CD4-positive, alpha-beta T cell treated with Interleukin-15 for 4 hours (primary cell): ENCODE measurements at regions not wholly inside any gene's neighbourhood (a gene's known extent, or its start where the extent isn't known, plus 50 kb on each side); places are given as distances from the start of the nearest gene placed in this dataset.

Experiments
- DNase-seq: peaks from one replicate; pipeline ENCODE4 v3.0.0-alpha.2; 2020; ENCODE audit warnings: low spot score

DNA sequence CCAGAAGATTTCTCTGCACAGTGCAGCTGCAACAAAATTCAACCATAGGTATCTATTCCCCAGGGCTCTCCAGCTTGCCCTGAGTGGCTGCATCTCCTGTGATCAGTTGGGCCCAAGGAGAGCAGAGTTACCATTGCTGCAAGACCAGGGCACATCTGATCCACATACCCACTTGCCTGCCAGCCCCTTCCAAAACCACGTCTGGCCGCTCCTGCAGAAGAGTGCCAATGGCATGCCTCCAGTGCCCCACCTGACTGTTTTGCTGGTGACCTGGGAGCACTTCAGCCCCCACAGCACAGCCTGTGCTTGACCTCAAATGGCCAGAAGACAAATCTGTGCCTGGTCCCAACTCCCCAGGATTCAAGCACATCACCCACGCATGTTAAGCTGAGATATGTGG is 526.1 kb upstream of the GBE1 start:
- DNase-seq: no peak

DNA sequence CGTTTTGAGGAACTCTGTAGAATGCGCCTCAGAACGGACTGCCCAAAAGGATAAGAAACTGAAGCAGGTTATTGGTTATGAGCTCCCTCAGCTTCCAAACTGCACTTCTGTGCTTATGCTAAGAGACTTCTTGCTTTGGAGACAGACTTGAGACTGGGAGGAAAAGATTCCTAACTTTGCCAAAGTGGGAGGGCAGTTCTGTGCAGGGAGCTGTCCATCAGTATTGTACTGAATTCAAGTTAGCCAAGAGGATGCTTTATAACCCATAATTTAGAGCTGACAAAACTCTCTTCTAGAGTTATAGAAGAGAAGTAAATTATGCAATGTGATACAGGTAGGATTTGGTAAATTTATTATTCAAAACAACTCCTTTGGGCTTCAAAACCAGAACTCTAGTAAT is 519.8 kb upstream of the GBE1 start:
- DNase-seq: no peak

DNA sequence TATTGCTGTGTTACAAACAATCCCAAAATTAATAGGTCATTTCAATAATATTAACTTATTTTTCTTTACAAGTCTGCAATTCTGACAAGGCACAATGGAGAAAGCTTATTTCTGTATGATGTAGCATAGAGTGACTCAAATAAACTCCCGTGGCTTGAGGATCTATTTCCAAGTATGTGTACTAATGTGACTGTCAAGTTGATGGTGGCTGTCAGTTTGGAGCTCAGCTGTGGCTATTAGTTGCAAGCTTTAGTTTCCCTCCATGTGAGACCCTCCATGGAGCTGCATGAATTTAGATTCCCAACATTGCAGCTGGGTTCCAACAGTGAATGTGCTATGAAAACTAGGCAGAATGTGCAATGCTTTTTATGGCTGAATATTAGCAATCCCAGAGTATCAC is 515.5 kb upstream of the GBE1 start:
- DNase-seq: no peak

DNA sequence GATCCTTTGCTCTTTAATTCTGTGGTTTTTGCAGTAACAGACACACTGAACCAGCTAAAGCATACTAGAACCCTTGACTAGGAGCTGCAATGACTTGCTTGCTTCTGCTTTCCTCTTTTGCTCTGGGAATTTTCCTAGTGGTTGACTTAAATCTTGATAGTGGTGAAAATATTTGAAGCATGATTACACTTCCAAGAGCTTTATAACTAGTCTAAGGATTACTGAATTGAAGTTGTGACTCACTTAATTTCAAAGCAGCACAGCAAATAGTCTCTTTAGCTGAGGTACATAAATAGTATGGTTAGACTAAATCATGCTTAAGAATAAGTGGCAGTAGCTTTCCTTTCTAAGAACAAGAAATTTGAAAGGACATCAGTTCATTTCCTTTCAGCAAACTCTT is 513.5 kb upstream of the GBE1 start:
- no peak for DNase-seq

DNA sequence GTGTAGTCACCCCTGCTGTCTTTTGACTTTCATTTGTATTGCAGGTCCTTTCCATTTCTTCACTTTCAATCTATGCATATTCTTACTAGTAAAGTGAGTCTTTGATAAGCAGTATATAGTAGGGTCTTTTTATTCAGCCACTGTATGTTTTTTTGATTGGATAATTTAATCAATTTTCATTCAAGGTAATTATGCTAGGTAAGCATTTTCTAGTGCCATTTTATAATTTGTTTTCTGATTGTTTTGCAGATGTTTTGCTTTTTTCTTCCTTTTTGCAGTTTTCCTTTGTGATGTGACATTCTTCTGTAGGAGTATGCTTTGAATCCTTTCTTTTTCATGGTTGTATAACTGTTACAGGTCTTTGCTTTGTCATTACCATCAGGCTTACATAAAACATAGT is 504.3 kb upstream of the GBE1 start:
- DNase-seq: no peak

DNA sequence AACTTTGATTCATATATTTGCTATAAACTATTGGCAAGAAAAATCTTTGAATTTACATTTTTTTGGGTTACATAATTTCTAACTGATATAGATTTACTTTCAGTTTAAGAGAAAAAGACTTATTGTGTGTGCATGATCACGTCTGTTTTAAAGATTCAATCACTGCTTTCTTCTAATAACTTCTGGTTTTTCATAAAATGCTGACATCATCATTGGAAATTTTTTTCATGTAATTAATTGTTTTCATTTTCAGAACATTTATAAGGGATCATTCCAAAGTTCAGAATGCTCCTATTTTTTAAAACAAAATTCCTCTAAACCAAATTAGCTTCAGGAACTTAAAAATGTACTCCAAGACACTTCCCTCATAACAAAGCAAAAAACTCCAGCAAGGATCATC is 500.7 kb upstream of the GBE1 start:
- no peak for DNase-seq

DNA sequence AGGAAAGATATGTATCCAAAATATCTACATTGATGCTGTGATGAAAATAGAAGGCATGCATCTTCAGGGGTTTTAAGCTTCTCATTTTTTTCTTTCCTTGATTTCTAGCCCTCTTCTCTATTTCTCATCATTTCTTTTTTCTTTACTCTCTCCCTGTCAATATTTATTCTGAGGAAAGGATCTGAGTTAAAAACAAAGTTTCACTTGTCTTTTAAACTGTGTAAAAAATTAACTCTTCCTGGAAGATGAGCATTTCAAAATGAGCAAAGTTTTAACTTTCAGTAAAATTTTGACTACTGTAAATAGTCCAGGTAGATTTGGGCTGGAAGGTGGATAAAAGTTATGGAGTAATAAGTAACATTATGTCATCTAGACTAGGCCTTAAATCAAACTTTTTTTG is 500.2 kb upstream of the GBE1 start:
- DNase-seq: no peak

DNA sequence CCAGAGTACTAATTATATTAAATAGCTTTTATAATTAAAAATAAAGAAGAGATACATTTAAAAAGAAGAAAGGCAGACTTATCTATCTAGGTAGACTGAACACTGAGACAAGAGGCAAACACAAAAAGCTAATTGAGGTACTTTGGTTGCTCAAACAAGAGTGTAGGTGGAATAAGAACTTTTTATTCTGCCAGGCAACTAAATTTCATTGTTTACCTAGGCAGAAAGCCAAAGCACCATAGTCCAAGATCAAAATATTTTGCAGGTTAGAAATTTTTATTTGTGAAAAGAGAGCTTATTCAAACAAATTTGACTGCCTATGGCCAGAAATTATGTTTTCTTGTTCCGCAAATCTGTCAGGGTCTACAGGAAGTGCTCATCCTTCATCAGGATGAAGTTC is 499.6 kb upstream of the GBE1 start:
- no peak for DNase-seq

DNA sequence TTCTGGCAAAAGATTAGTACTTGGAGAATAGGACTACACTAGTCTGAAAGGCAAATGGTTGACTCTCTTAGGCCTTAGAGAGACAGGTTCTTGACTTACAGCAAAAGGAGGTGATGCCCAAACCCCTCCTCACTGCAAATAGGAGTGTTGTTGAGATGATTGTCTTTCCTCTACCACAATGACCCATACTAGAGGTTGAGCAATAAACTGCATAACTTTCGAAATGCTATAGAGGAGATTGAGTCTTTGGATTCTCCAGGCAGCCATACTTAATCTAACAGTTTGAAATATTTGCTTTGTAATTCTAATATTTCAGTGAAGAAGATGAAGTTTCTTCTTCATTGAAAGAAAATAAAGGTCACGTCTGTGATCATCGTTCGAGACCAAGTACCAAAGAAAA is 498.5 kb upstream of the GBE1 start:
- DNase-seq: no peak

DNA sequence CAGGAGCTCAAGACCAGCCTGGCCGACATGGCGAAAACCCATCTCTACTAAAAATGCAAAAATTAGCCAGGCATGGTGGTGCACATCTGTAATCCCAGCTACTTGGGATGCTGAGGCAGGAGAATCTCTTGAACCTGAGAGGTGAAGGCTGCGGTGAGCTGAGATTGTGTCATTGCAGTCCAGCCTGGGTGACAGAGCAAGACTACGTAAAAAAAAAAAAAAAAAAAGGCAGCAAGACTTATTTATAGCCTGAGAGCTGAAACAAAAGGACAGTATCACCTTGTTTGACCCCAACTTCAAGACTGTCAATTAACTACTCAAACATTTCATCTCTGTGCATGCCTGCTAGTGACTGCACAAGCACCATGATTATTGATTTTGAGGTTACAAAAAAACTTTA is 478.9 kb upstream of the GBE1 start:
- DNase-seq: no peak

DNA sequence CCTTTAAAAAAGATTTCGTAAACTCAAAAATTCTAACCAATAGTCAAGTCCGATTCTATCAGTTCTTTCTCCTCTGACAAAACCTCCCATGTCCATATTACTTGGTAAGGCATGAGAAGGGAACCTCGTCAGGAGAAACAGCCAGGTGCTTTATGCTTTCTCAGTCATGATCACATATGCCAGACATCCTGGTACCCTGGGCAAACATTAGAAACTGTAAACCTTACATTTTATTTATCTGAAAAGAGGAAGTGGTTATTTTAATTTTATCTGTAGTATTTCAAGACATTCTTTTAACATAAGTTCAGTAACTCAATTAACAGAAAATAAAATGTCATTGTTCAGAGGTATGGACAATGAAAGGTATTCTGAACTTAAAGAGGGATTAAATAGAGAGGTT is 474.8 kb upstream of the GBE1 start:
- no peak for DNase-seq

DNA sequence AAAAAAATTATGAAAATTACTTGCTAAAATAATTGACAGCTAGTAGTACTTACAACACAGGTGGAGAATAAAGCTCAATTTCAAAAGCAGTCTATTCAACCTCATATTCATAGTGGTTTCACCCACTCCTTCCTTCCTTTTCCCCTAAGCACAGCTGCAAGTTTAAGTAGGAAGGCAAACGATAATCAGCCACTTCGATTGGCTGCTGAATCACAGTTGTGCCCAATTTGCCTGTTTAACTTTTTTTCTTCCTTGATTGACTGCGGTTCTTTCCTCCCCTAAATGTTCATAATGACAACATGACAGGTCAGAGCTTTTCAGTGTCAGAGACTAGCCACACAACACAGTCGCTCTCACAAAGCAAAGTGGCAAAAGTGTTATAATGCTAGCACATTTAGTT is 468.0 kb upstream of the GBE1 start:
- DNase-seq: no peak

DNA sequence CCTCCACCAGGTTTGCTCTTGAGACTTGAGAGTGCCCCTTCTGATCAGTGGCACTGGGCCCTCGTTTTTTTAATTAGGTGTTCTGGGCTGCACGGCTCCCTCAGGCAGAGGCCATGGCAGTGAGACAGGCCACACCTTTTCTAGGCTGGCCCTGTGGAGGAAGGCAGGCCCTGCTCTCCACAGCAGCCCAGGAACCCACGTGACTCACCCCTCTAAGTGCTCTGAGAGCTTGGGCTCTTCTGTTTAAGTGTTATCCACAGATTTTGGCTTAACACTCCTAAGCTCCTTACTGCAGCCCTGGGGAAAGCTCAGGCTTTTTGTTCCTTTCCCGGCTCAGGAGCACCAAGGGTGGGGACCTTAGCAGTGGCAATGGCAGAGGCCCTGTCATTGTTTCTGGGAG is 463.2 kb upstream of the GBE1 start:
- DNase-seq: no peak

DNA sequence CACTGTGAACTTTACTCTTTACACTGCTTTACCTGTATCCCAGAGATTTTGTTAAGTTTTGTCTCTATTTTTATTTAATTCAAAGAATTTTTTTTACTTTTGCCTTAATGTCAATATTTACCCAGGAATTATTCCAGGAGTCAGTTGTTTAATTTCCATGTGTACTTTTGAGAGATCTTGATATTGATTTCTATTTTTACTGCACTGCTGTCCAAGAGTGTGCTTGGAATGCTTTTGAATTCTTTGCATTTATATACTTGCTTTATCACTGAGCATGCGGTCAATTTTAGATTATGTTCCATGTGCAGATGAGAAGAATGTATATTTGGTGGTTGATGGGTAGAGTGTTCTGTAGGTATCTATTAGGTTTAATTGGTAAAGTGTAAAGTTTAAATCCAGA is 461.0 kb upstream of the GBE1 start:
- DNase-seq: no peak

DNA sequence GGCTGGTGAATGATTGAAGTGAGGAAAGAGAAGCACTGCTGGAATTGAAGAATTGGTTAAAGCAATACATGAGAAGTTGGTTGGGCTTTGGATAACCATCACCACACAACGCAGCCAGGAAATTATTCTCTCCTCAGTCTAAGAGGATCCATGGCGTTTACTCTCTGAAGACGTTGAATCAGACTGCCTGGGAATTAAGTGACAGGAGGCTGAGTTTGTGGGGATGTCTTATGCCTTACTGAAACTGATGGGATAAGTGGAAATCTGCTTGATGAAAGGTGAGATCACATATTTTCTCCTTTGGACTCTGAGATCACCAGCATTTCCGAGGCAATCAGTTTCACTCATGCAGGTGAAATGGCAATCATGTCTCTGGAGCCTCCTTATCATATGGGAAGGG is 456.1 kb upstream of the GBE1 start:
- DNase-seq: no peak

DNA sequence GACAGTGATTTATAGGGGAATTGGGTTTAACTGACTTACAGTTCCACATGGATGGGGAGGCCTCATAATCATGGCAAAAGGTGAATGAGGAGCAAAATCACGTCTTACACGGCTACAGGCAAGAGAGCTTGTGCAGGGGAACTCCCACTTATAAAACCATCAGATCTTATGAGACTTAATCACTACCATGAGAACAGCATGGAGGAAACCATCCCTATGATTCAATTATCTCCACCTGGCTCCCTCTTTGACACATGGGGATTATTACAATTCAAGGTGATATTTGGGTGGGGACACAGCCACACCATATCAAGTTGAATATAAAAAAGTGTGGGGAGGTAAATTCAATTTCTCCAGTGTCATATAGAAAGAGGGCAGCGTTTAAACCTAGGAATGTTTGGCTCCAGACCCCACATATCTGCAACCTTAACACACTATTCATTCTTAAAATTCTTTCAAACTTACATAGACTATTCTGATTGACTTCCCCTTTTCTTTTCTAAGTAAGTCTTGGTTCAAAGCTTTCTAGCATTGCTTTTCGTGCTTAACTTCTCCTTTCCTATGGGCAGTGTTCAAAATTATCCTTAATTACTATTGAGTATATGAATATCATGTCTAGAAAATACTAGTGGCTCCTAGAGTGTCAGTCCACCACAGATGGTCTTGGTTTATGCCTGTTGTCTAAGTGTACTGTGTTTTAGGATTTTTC is 446.7 kb upstream of the GBE1 start:
- DNase-seq: no peak

DNA sequence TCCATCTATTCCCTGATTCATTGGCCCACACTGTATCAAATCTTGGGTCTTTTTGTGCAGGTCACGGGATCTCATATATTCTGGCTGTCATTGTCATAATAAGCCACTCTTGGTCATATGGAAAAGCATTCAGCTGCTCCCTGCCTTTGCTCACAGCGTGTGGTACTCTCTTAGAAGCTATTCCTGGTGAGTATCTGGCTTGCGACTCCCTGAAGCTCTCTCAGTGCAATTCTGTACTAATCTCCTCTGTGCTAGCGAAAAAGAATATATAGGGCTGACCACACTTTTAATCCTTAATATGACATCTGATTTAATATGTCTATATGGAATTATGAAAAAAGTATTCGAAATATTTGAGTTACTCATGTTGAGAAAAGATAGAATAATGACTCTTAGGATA is 440.8 kb upstream of the GBE1 start:
- no peak for DNase-seq

DNA sequence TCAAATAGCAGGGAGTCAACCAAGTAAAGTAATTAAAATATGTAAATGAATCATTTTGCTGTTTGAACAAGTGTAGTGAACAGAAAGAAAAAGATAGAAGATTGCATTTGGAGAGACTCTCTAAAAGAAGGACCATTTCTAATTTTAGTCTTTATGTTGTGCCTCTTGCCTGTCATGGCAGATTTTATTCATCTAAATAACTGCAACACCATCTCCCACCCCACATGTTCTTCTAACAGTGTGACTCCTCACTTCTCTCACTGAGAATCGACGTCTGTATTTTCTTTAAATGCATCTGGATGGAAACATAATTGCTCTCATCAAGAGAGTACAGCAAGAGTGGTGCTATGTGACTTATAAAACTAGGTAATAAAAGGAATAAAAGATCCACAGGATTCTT is 439.9 kb upstream of the GBE1 start:
- DNase-seq: no peak

DNA sequence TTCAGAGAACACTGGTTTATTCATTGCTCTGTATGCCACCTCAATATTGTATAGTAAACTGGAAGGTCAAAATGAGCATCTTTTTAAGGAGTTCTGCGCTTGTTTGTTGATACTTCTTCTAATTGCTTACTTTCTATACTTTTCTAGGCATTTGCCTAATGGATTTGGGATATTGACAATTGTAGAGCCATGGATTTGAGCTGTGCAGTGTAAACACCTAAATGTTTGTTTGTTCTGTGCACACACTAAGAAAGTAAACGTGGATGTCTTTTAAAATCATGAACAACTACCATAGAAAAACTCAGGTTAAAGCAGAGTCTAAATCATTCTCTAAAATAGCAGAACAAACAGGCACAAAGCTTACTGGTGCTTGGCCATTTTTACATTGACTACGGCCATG is 436.6 kb upstream of the GBE1 start:
- no peak for DNase-seq

DNA sequence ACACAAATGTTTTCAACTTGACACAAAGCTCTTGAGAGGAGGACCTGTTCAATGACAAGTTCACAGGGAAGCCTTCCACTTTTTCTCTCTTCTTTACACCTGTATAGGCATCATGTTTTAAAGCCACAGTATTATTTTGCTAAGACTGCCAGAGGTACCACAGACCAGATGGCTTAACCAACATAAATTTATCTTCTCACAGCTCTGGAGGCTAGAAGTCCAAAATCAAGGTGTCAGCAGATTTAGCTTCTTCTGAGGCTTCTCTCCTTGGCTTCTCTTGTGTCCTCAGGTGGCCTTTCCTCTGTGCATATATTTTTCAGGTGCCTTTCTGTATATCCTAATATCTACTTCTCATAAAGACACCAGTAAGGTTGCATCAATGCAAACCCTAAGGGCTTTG is 435.2 kb upstream of the GBE1 start:
- no peak for DNase-seq

DNA sequence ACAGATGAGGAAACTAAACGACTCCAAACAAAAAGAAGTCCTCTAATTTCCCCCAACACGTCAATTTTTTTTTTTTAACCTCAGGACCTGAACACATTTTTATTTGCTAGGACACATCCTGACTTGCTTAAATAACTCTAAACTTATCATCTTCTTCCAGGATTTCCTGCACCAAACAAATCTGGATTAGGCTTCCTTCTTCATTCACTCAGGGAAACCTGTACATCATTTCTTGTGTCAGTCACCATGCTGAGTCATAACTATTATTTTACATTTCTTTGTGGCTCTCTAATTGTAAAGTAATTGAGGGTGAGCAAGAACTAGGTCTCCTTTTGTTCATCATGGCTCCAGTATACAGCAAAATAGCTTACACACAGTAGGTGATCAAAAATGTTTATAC is 433.4 kb upstream of the GBE1 start:
- DNase-seq: no peak

DNA sequence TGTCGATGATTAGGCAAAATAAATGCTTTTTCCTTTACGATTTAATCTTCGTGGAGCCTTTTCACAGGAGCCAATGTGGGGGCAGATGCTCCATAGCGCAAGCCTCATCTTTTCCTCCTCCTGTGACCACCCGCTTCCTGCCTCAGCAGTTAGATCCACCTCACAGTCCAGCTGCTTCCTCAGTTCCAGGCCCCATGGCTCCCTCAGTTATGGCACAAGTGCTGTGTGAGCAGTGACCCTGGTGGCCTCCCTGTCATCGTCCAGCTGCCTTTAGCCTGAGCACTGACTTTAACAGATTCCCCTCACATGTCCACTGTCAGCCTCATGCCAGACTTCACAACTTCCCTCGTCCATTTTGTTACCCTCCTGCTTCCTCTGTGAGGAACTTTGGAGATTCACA is 424.6 kb upstream of the GBE1 start:
- no peak for DNase-seq

DNA sequence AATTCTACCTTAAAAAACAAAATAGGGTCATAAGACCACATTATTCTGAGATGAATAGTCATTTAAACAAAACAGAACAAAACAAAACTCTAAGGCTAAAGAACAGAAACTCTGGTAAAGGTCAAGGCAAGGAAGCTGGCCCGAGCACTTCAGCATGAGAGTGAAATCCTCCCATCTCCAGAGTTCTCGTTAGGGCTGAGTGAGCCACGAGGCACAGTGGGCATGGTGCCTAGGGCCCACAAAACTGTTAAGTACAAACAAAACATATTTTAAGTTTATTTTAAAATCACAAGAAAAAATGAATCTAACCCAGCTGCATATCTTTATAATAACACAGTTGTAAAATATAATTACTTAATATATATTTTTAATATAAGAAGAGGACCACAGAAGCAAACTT is 417.8 kb upstream of the GBE1 start:
- no peak for DNase-seq

DNA sequence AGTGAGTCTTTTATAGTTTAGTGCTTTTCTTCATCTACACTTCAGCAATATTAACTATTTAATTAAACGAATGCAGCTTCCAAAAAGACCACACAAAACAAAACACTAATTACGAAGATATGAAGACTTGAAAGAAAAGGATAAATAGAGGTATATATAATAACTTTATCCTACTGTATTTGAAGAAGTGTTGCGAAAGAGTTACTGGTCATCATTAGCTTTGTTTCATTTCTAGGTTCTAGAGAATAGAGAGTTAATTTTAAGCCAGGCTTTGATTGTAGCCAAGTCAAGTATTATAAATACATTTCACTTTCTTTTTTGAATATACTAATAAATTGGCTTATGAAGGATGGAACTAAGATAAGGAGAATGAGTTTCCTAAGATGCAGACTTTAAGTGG is 416.8 kb upstream of the GBE1 start:
- DNase-seq: no peak

DNA sequence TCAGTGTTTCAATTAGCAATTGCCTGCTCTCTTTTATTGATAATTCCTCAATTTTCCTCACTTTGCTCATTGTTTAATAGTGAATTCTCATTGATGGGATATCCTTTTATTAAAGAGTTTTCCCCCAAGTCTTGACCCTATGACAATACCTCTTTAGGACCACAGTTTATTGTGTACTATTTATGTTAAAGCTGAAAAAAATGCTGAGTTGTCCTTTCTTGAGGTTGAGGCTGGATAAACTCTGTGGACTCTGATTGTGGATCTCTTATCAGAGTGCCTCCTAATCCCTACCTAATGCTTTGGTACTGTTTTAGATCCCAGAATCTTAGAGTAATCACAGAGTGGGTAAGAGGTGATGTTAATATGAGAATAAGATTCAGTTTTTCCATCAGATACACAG is 416.3 kb upstream of the GBE1 start:
- no peak for DNase-seq
